Stimulated activated CD4-positive, alpha-beta T cell treated with anti-CD3 and anti-CD28 coated beads, TNF-alpha, amount 100 ng/mL, for 4 hours (primary cell): ENCODE measurements at regions not wholly inside any gene's neighbourhood (a gene's known extent, or its start where the extent isn't known, plus 50 kb on each side); places are given as distances from the start of the nearest gene placed in this dataset.

Source experiments
- DNase-seq, 3 experiments: peaks; one replicate each; pipeline ENCODE4 v3.0.0-alpha.2; 2020; ENCODE audit warnings: low read depth in 3 of 3

GRCh38 chr18:73790587-73790986 is 357.0 kb downstream of the FBXO15 start:
- DNase-seq, result no peak

- DNase-seq, result no peak
Measured at GRCh38 chr18:73787316-73787715, 360.3 kb downstream of the FBXO15 start.

GRCh38 chr18:73785300-73785699 is 362.3 kb downstream of the FBXO15 start:
- no peak for DNase-seq

- no peak for DNase-seq
Measured at GRCh38 chr18:73784853-73785252, 362.8 kb downstream of the FBXO15 start.

- no peak for DNase-seq
Measured at GRCh38 chr18:73782405-73782804, 365.2 kb downstream of the FBXO15 start.

- no peak for DNase-seq
Measured at GRCh38 chr18:73780218-73780617, 367.4 kb downstream of the FBXO15 start.

- DNase-seq, result no peak
Measured at GRCh38 chr18:73778032-73778359, 369.6 kb downstream of the FBXO15 start.

- DNase-seq, result no peak
Measured at GRCh38 chr18:73777356-73778031, 370.1 kb downstream of the FBXO15 start.

- DNase-seq, result no peak
Measured at GRCh38 chr18:73774811-73775509, 372.7 kb downstream of the FBXO15 start.

GRCh38 chr18:73768043-73768442 is 379.6 kb downstream of the FBXO15 start:
- no peak for DNase-seq

GRCh38 chr18:73766910-73767515 is 380.6 kb downstream of the FBXO15 start:
- DNase-seq, result no peak

GRCh38 chr18:73758446-73758845 is 389.2 kb downstream of the FBXO15 start:
- no peak for DNase-seq

GRCh38 chr18:73756256-73757091 is 391.2 kb downstream of the FBXO15 start:
- DNase-seq, result no peak

- DNase-seq, result no peak
Measured at GRCh38 chr18:73752965-73753364, 394.7 kb downstream of the FBXO15 start.

GRCh38 chr18:73752546-73752945 is 395.1 kb downstream of the FBXO15 start:
- DNase-seq, result no peak

GRCh38 chr18:73750052-73750451 is 397.6 kb downstream of the FBXO15 start:
- DNase-seq, result no peak

GRCh38 chr18:73749304-73749703 is 398.3 kb downstream of the FBXO15 start:
- no peak for DNase-seq

GRCh38 chr18:73748731-73749130 is 398.9 kb downstream of the FBXO15 start:
- no peak for DNase-seq

- DNase-seq, result no peak
Measured at GRCh38 chr18:73746101-73746500, 401.5 kb downstream of the FBXO15 start.

GRCh38 chr18:73742957-73743356 is 404.7 kb downstream of the FBXO15 start:
- DNase-seq, result no peak

GRCh38 chr18:73741946-73742345 is 405.7 kb downstream of the FBXO15 start:
- no peak for DNase-seq

- DNase-seq, result no peak
Measured at GRCh38 chr18:73739098-73739497, 408.5 kb downstream of the FBXO15 start.
